ENCODE measurements at regions not wholly inside any gene's neighbourhood (a gene's known extent, or its start where the extent isn't known, plus 50 kb on each side); places are given as distances from the start of the nearest gene placed in this dataset.

DNA sequence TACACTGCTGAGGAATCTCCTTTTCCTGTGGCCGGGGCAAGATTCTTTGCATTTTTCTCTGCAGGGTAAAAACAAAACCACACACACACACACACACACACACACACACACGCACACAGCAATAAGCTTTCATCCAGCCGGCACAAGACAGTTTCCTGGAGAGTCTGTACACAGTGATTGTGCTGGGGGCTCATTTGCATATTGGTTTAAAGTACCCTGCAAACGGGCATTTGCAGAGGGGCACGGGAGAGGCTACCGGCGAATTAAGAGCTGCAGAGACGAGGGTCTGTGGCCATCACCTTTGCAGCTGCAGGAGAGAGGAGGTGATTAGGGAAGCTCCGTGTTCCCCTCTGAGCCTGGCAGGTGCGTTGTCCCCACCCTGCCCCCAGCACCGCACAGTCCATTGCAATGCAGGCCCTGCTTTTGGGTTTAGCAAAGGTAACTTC, 219.9 kb downstream of the SHOX start (continued):
- TF ChIP-seq, protein P1, sequence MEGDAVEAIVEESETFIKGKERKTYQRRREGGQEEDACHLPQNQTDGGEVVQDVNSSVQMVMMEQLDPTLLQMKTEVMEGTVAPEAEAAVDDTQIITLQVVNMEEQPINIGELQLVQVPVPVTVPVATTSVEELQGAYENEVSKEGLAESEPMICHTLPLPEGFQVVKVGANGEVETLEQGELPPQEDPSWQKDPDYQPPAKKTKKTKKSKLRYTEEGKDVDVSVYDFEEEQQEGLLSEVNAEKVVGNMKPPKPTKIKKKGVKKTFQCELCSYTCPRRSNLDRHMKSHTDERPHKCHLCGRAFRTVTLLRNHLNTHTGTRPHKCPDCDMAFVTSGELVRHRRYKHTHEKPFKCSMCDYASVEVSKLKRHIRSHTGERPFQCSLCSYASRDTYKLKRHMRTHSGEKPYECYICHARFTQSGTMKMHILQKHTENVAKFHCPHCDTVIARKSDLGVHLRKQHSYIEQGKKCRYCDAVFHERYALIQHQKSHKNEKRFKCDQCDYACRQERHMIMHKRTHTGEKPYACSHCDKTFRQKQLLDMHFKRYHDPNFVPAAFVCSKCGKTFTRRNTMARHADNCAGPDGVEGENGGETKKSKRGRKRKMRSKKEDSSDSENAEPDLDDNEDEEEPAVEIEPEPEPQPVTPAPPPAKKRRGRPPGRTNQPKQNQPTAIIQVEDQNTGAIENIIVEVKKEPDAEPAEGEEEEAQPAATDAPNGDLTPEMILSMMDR (IDR thresholded peaks at IDR 0.05), result no peak

DNA sequence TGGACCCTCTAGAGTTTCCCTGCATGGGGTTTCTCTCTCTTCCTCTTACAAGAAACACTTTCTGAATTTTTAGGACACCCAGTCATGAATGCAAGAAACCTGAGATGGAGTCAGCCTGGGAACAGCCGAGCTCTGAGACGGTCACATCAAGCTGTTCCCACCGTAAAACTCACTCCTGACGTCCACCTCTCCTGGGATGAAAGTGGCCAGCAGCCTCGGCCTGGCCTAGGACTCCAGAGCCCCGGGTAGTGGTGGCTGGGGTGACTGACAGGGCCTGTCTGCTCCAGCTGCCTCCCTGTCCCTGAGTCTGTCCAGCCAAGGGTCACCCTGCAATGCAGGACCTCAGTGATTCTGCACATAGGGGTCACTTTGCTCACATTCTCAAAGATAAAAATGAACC, 217.8 kb downstream of the SHOX start:
- DNase-seq (ENCODE audit: low read depth in 1 of 2, low spot score in 1 of 2), result no peak
- Histone ChIP-seq H3K4me3 (no peak overlapping the region), H3K4me1 (no peaks in the 10 kb centered on the region), H3K27ac (no peak overlapping the region), H3K4me2 (no peak overlapping the region), H3K9me3 (no peaks in the 10 kb centered on the region)
- TF ChIP-seq POLR2A (IDR thresholded peaks at IDR 0.05; ENCODE audit: low read length), result no peak
- TF ChIP-seq, protein P2, sequence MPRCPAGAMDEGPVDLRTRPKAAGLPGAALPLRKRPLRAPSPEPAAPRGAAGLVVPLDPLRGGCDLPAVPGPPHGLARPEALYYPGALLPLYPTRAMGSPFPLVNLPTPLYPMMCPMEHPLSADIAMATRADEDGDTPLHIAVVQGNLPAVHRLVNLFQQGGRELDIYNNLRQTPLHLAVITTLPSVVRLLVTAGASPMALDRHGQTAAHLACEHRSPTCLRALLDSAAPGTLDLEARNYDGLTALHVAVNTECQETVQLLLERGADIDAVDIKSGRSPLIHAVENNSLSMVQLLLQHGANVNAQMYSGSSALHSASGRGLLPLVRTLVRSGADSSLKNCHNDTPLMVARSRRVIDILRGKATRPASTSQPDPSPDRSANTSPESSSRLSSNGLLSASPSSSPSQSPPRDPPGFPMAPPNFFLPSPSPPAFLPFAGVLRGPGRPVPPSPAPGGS (IDR thresholded peaks at IDR 0.05), result no peak
- no peak for TF ChIP-seq RFX5 (IDR thresholded peaks at IDR 0.05)
- no peak for TF ChIP-seq CBX8 (IDR thresholded peaks at IDR 0.05)
- TF ChIP-seq ZC3H11A (IDR thresholded peaks at IDR 0.05), result no peak
- no peak for TF ChIP-seq CHD4 (IDR thresholded peaks at IDR 0.05; ENCODE audit: borderline replicate concordance)
- TF ChIP-seq, protein P1 (IDR thresholded peaks at IDR 0.05), result no peak
- no peak for TF ChIP-seq SREBF2 (IDR thresholded peaks at IDR 0.05)
- TF ChIP-seq ESRRA (IDR thresholded peaks at IDR 0.05; ENCODE audit: borderline replicate concordance, low read length), result no peak
- no peak for TF ChIP-seq ELK1 (IDR thresholded peaks at IDR 0.05; ENCODE audit: low read depth, low read length)
- no peak for TF ChIP-seq NR3C1 (IDR thresholded peaks at IDR 0.05)
- TF ChIP-seq EHF (CRISPR knock-in tag; IDR thresholded peaks at IDR 0.05), result no peak
- no peak for TF ChIP-seq MYC (IDR thresholded peaks at IDR 0.05; ENCODE audit: borderline replicate concordance, low read length)
- no peak for TF ChIP-seq KDM1A (IDR thresholded peaks at IDR 0.05; ENCODE audit: low read depth)
- no peak for TF ChIP-seq ZSCAN20 (CRISPR knock-in tag; IDR thresholded peaks at IDR 0.05)
- ATAC-seq, result peak in 1 of 2 experiments; percentile 79; a peak in 3 of 6 replicates
- POLR2A ChIA-PET, result no interaction called here
- 55% methylated on average over 6 of the region's 6 CpGs for WGBS (ENCODE audit: missing lambda C conversion rate)
- no peak for FAIRE-seq
- CTCF ChIA-PET, result no interaction called here

GRCh38 chrX:843306-843705, 212.7 kb downstream of the SHOX start:
- POLR2A ChIA-PET, result no interaction called here

More at GRCh38 chrX:843306-843705, 212.7 kb downstream of the SHOX start:
- Histone ChIP-seq H3K27ac (no peak overlapping the region), H3K9me3 (no peaks in the 10 kb centered on the region), H3K4me2 (peak overlapping the region; percentile 61), H3K4me3 (no peak overlapping the region), H3K4me1 (no peaks in the 10 kb centered on the region)
- CTCF ChIA-PET, result no interaction called here
- ATAC-seq (no peak), FAIRE-seq (no peak), DNase-seq (ENCODE audit: low read depth in 1 of 2, low spot score in 1 of 2) (no peak)
- TF ChIP-seq EHF (CRISPR knock-in tag; IDR thresholded peaks at IDR 0.05) (no peak), KDM5A (IDR thresholded peaks at IDR 0.05) (no peak), JUN (IDR thresholded peaks at IDR 0.05) (no peak), TFCP2L1 (CRISPR knock-in tag; IDR thresholded peaks at IDR 0.05) (no peak), ZSCAN20 (CRISPR knock-in tag; IDR thresholded peaks at IDR 0.05) (no peak), CHD2 (IDR thresholded peaks at IDR 0.05; ENCODE audit: low read length, partially characterized antibody) (no peak), EP300 (IDR thresholded peaks at IDR 0.05) (no peak)
- 24% methylated on average over 12 of the region's 13 CpGs for WGBS (ENCODE audit: missing lambda C conversion rate)
